ENCODE measurements at regions not wholly inside any gene's neighbourhood (a gene's known extent, or its start where the extent isn't known, plus 50 kb on each side); places are given as distances from the start of the nearest gene placed in this dataset.

DNA sequence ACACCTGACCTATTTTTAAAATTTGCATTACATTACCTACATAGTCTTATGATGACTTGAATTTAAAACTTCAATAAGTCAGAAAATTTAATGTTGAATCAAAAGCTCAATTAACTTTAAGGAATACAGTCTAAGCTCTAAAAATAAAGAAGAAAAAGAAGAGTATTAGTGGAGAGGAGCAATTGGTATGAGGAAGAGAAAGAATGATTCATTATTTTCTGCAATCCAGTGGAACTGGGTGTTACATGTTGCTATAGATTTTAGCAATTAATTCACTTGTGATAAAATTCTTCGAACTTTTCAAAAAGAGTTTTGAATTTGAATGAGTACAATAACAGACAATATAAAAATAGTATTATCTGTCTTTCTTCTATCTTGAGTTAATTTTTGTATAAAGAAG is 158.9 kb upstream of the POT1 start:
- H3K79me2 ChIP-seq: no peaks in the 10 kb centered on the region
- DNase-seq (ENCODE audit: low spot score): no peak
- no peak for TF ChIP-seq EZH2 (IDR thresholded peaks at IDR 0.05; ENCODE audit: borderline replicate concordance)
- no peak for TF ChIP-seq EZH2phosphoT487 (IDR thresholded peaks at IDR 0.05; ENCODE audit: low read depth, severe bottlenecking, unreplicated experiment)
- H3K36me3 ChIP-seq (replicated peaks; ENCODE audit: insufficient read depth, low read depth): no peaks in the 10 kb centered on the region
- H3K27ac ChIP-seq: no peak overlapping the region
- no peaks in the 10 kb centered on the region for H3K4me1 ChIP-seq (ENCODE audit: insufficient read depth)
- H3K9me2 ChIP-seq (replicated peaks; ENCODE audit: insufficient read depth): no peaks in the 10 kb centered on the region
- H3K9me3 ChIP-seq (ENCODE audit: low read depth): no peaks in the 10 kb centered on the region
- H3K4me3 ChIP-seq: no peak overlapping the region
- H3K27me3 ChIP-seq: no peaks in the 10 kb centered on the region
- H3K4me2 ChIP-seq: no peak overlapping the region
- 92% methylated on average over 1 of the region's 1 CpG for WGBS (ENCODE audit: low lambda C conversion rate, missing lambda C conversion rate)
- no peaks in the 10 kb centered on the region for H4K20me1 ChIP-seq (ENCODE audit: insufficient read depth, poor library complexity, severe bottlenecking)
- H2AFZ ChIP-seq: no peak overlapping the region

DNA sequence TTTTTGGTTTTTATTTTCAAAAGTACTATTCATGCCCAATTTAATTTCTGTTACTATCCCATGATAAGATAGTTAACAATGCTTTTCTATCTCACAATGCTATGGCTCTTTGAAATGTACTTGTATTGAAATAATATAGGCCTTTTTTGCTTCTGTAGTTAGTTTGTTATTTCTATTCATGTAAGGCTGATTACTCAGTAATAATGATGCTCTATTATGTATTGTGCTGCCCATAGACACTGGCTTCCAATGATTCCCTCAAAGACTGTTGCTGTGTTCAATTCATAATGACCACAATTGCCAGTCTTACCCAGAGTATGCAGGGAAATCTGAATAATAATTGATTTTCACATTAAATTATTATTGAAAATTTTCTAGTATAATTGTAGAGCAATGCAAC is 155.5 kb upstream of the POT1 start:
- no peaks in the 10 kb centered on the region for H4K20me1 ChIP-seq (ENCODE audit: insufficient read depth, poor library complexity, severe bottlenecking)
- TF ChIP-seq EZH2 (IDR thresholded peaks at IDR 0.05; ENCODE audit: borderline replicate concordance) (no peak), CTCF (IDR thresholded peaks at IDR 0.05; ENCODE audit: poor library complexity) (no peak), EZH2phosphoT487 (IDR thresholded peaks at IDR 0.05; ENCODE audit: low read depth, severe bottlenecking, unreplicated experiment) (no peak)
- H3K4me2 ChIP-seq: no peak overlapping the region
- no peaks in the 10 kb centered on the region for H3K4me1 ChIP-seq (ENCODE audit: insufficient read depth)
- no peak for DNase-seq (ENCODE audit: low spot score)
- H3K9me2 ChIP-seq (replicated peaks; ENCODE audit: insufficient read depth): no peaks in the 10 kb centered on the region
- H3K27me3 ChIP-seq: no peaks in the 10 kb centered on the region
- H2AFZ ChIP-seq: no peak overlapping the region
- H3K27ac ChIP-seq: no peak overlapping the region
- no peaks in the 10 kb centered on the region for H3K79me2 ChIP-seq
- H3K36me3 ChIP-seq (replicated peaks; ENCODE audit: insufficient read depth, low read depth): no peaks in the 10 kb centered on the region
- H3K9me3 ChIP-seq (ENCODE audit: low read depth): no peaks in the 10 kb centered on the region
- no peak overlapping the region for H3K4me3 ChIP-seq

DNA sequence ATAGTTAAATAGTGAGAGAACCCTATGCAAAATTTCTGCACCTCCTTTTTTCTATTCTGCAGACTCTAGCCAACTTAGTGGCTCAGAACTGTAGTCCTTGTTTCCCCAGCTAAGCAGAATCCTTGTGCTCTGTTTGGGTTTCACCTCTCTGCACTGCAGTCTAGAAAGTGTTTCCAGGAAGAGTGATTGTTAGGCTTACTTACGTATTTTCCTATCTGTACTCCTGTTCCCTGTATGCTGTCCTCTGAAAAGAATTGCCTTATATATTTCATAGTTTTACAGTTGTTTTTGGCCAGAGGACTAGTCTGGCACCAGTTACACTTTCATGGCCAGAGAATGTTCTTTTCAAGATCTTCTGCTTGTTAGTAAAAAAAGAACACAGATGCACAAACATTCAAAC is 154.6 kb upstream of the POT1 start:
- no peaks in the 10 kb centered on the region for H3K36me3 ChIP-seq (replicated peaks; ENCODE audit: insufficient read depth, low read depth)
- H3K9me2 ChIP-seq (replicated peaks; ENCODE audit: insufficient read depth): no peaks in the 10 kb centered on the region
- no peaks in the 10 kb centered on the region for H3K27me3 ChIP-seq
- H3K4me3 ChIP-seq: no peak overlapping the region
- no peaks in the 10 kb centered on the region for H3K9me3 ChIP-seq (ENCODE audit: low read depth)
- DNase-seq (ENCODE audit: low spot score): no peak
- no peak overlapping the region for H3K4me2 ChIP-seq
- no peak overlapping the region for H3K27ac ChIP-seq
- H2AFZ ChIP-seq: no peak overlapping the region
- WGBS (ENCODE audit: low lambda C conversion rate, missing lambda C conversion rate): 79% methylated on average over 1 of the region's 1 CpG
- TF ChIP-seq EZH2 (IDR thresholded peaks at IDR 0.05; ENCODE audit: borderline replicate concordance): no peak
- no peak for TF ChIP-seq CTCF (IDR thresholded peaks at IDR 0.05; ENCODE audit: poor library complexity)
- no peaks in the 10 kb centered on the region for H3K4me1 ChIP-seq (ENCODE audit: insufficient read depth)
- H3K79me2 ChIP-seq: no peaks in the 10 kb centered on the region
- no peaks in the 10 kb centered on the region for H4K20me1 ChIP-seq (ENCODE audit: insufficient read depth, poor library complexity, severe bottlenecking)

- Histone ChIP-seq H3K4me2 (no peak overlapping the region), H2AFZ (no peak overlapping the region), H4K20me1 (ENCODE audit: insufficient read depth, poor library complexity, severe bottlenecking) (no peaks in the 10 kb centered on the region), H3K4me1 (ENCODE audit: insufficient read depth) (peaks cover 10% of the 10 kb centered on the region), H3K36me3 (replicated peaks; ENCODE audit: insufficient read depth, low read depth) (no peaks in the 10 kb centered on the region), H3K79me2 (no peaks in the 10 kb centered on the region), H3K27ac (no peak overlapping the region), H3K9me3 (ENCODE audit: low read depth) (no peaks in the 10 kb centered on the region), H3K9me2 (replicated peaks; ENCODE audit: insufficient read depth) (no peaks in the 10 kb centered on the region), H3K4me3 (no peak overlapping the region), H3K27me3 (no peaks in the 10 kb centered on the region)
- peak; percentile 11 for DNase-seq (ENCODE audit: low spot score)
- WGBS (ENCODE audit: low lambda C conversion rate, missing lambda C conversion rate): 53% methylated on average over 3 of the region's 3 CpGs
- no peak for TF ChIP-seq EZH2phosphoT487 (IDR thresholded peaks at IDR 0.05; ENCODE audit: low read depth, severe bottlenecking, unreplicated experiment)
- no peak for TF ChIP-seq CTCF (IDR thresholded peaks at IDR 0.05; ENCODE audit: poor library complexity)
- no peak for TF ChIP-seq EZH2 (IDR thresholded peaks at IDR 0.05; ENCODE audit: borderline replicate concordance)
Measured at GRCh38 chr7:125074141-125074540, 144.5 kb upstream of the POT1 start.

Data from hepatocyte (in vitro differentiated cells).